NCI-H2227 treated with DMSO at 0.1 percent for 48 hours (cell line): ENCODE measurements at regions not wholly inside any gene's neighbourhood (a gene's known extent, or its start where the extent isn't known, plus 50 kb on each side); places are given as distances from the start of the nearest gene placed in this dataset.
"Not testable (repeated sequence)": the region's sequence is repeated elsewhere in the genome, so short reads cannot be mapped to it uniquely, and the experiment has no call there.

Experiments
- DNase-seq: peaks from one replicate; lab custom pipeline; 2025; lab: John Stamatoyannopoulos, UW

- DNase-seq: no peak
These were observed 1257.2 kb downstream of the UQCRFS1 start for GRCh38 chr19:27955485-27956480.

DNA sequence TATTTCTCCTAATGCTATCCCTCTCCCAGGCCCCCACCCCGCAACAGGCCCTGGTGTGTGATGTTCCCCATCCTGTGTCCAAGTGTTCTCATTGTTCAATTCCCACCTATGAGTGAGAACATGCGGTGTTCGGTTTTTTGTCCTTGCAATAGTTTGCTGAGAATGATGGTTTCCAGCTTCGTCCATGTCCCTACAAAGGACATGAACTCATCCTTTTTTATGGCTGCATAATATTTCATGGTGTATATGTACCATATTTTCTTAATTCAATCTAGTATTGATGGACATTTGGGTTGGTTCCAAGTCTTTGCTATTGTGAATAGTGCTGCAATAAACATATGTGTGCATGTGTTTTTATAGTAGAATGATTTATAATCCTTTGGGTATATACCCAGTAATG, 1270.3 kb downstream of the UQCRFS1 start:
- DNase-seq: not testable (repeated sequence)

DNA sequence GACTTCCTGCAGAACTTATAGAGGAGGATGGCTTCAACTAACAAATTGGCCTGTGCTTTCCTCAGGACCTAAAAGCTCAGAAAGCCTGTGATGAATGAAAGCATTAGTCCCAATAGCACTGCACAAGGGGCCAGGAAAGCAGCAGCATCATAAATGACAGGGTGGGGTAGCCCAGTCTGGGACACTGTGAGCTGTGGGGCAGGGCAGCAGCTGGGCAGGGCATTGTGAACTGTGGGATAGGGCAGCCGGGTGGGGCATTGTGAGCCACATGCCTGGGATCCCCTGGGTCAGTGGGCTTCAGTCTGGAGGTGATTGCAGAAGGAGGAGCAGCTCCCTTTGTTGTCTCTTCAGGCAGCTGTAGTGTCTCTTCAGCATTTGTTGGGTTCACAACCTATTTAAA, 1276.8 kb downstream of the UQCRFS1 start:
- DNase-seq: no peak

DNA sequence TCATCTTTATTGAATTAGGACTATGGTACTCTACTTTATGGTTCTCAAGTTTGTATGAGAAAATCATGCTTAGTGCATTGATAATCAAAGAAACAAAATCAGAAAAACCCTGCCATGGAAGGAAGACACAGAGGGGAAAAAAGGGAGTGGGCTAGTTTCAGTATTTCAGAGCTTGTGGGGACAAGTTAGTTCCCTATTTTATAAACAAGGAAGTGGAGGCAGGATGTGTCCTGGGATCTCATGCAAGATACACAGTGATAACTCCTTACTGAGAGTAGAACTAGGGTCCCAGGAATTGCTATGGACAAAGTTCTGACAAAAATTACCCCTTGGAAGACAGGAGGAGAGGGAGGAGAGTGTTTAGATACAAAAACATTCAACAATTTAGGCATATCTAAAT, 1277.3 kb downstream of the UQCRFS1 start:
- no peak for DNase-seq

DNA sequence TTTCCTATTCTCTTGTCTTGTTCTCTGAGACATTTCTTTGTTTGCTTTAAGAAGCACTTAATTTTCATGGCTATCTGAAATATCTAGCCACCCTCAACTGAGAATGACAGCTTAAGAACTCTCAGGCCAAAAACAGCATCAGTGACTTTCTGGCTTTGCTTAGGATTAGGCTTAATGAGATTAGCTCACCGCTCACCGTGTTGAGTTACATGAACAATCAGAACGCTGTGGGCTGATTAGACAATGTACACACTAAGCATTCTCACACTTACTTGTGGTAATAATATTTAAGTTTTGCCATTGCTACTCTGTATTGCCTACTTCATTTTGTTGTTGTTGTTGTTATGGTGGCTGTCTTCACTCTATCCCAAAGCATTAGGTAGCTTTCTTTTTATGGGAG, 1283.6 kb downstream of the UQCRFS1 start:
- no peak for DNase-seq

DNA sequence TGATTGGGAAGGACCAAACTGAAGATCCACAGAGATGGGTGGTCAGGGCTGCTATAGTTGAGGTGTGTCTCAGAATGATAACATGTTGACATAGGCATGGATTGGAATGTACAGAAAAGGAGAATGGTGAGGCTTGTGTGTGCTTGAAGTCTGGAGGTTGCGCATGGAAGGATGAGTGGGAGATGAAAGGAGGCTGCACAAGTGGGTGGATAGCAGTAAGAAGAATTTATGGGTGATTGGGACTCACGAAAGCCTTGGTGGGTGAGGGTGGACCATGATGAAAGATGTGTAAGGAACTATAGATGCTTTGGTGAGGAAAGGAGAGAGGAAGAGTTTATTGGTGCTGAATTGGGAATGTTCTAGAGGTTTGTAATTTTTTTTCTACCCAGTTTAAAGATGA, 1287.7 kb downstream of the UQCRFS1 start:
- DNase-seq: no peak

GRCh38 chr19:27922970-27923369, 1290.0 kb downstream of the UQCRFS1 start:
- no peak for DNase-seq

DNA sequence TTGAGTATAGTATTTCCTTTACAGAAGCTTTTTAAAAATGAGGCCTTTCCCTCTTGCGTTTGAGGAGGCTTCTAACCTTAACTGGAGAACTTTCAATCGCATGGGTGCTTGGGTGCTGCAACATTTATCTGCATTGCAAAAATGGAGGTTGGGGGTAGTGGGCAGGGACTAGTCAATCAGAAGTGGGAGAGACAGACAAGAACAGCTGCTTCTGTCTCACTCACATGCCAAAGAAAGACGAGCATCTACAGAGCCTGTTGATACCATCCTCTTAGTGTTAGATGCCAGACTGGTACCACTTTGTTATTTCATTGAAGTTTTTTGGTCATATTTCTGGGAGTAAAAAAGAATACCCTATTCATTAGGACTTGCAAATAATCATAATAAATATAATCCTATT, 1292.2 kb downstream of the UQCRFS1 start:
- no peak for DNase-seq

DNA sequence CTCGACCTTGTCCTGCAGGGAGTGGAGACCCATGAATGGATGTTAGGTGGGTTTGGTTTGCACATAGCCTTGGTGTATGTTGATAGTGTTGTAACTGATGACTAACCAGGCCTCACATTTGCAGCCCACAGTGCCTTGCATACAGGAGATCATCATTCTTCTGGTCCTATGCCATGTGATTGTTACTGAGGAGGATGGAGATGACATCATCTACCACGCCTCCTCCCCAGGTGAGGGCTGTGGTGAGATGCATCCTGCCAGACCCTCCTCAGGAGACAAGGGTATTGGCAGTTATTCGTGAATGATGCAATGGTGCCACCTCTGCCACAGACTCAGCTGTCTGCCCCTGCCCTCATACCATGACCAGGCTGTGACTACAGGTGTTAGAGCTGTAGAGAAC, 1294.1 kb downstream of the UQCRFS1 start:
- no peak for DNase-seq

GRCh38 chr19:27911122-27911898, 1301.6 kb downstream of the UQCRFS1 start:
- no peak for DNase-seq

GRCh38 chr19:27909861-27910260, 1303.1 kb downstream of the UQCRFS1 start:
- DNase-seq: no peak

DNA sequence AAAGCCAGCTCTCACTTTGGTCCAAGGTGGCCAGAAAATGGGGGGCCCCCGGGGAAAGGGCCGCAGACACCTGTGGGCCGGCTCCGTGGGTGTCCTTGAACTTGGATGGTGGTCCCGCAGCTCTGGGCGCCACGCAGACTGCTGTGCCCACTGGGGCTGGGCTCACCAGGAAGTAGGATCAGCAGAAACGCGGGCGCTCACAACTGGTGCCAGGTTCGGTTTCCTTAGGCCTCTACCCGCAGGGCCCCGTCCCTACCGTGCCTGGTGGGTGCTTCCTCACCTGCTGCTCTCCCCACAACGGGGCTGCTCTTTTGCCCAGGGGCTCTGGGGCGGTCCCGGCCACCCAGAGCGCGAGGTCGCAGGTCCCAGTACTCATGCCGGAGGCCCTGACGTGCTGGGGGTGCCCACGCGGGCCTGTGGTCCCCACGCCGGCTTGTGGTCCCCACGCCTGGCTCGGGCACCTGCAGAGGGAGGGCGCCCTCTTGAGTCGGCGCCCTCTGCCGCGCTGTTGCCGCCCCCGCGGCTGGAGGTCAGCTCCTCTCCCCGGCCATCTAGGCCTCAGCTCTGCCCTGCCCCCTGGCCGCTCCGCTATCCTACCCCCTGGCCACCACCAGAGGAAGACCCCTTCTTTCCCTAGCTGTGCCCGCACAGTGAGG, 1303.6 kb downstream of the UQCRFS1 start:
- DNase-seq: no peak

GRCh38 chr19:27906081-27906480, 1306.9 kb downstream of the UQCRFS1 start:
- no peak for DNase-seq

DNA sequence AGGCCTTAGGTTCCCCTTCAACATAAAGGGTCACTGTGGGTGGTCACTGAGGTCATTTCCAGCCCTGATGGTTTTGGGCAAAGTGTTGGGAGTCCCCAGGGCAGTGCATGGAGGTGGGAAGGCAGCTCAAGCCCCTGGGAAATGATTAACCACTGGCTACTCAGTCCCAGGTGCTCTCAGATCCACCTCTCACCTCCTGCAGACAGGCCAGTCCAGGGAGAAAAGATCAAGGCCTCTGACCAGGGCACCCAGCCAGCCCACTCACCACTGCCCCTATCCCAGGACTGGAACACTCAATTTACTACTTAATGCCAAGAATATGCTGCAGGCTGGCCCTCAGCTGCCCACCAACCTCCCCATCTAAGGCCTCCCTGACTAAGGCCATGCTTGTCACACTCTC, 1307.9 kb downstream of the UQCRFS1 start:
- no peak for DNase-seq

GRCh38 chr19:27901078-27901477, 1311.9 kb downstream of the UQCRFS1 start:
- DNase-seq: no peak

DNA sequence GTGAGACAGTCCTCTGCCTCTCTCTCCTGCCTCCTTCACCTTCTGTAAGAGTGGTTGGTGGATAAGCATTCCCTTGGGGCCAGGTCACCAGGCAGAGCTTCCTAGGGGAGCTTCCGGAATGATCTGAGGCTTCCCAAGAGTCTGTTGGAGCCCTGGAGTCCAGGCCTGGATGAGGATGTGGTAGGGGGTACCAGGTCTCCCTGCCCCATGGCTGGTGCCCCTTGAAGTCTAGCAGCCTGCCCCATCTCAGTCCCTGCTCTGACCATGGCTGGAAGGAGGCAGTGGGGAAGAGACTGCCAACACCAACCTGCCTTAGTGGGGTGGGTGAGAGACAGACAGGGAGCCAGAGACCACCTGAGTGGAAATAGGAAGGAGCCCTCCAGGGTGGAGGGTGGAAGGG, 1316.9 kb downstream of the UQCRFS1 start:
- DNase-seq: no peak

DNA sequence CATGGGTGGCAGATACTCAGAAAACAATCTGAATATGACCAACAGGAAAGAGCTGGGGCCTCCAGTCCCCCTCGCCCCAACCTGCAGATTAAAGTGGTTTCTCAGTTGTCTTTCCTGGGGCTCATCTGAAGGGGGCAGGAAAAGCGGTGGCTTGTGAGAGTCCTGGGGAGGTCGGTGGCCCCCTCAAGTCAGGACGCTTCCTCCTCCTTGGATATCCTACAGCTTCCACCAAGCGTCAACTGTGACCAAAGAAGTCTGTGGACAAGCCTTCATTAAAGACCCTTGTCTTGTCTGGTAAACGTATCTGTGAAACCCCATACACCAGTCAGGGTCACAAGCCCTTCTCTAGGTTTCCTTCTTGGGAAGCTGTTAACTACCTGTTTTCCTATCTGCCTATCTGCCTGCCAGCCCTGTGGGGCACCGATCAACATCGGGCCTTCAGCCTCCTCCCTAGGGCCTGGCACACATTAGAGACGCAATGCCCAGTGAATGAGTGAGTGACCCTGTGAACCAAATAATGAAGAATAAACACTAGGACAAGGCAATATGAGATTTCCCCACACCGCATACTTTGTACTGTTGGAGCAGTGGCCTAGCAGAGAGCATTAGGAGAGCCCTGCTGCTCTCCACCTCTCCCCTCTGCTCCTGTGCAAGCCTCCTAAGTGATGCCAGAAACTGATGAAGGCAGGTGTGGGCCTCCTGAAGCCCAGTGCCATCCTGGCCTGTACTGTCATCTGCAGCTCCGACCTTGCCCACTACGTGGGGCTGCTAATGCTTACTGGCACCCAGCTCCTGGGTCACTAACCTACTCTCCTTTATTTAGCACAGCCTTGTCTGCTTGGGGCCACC, 1317.8 kb downstream of the UQCRFS1 start:
- DNase-seq: no peak

GRCh38 chr19:27892500-27892899, 1320.5 kb downstream of the UQCRFS1 start:
- DNase-seq: no peak

DNA sequence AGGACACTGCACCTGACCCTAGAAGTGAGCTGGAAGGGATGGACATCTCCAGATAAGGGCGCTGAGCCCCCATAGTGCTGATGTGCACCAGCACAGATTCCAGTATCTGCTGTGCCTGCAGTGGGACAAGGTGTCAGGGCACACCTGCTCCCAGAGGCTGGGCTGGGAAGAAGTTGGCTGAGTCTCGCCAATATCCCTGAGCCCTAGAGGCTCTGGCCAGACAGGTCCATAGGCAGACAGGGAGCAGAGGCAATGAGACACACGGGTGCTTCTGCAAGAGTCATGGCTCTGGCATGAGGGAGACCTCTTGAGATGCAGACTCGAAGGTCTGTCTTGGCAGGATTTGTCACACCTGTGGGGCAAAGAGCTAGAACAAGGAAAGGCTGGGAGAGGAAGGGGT, 1321.5 kb downstream of the UQCRFS1 start:
- DNase-seq: no peak

GRCh38 chr19:27890696-27891095, 1322.3 kb downstream of the UQCRFS1 start:
- DNase-seq: no peak

DNA sequence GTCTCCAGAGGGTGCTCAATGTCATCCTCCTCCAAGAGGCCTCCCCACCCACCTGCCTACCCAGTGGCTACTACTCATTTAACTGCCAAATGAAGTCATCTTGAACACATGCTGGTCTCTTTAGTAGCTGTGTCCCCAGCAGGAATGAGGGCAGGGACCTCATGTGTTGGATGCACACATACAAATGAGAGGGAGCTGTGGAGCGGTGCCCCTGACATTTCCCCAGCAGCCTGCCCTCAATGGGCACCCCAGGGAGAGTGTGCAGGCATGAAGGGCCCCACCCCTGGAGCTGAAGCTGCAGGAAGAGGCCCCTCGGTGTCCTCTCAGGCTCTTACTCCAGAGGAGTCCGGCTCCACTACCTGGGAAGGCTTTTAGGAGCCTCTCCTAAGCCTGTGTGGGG, 1322.7 kb downstream of the UQCRFS1 start:
- DNase-seq: no peak

DNA sequence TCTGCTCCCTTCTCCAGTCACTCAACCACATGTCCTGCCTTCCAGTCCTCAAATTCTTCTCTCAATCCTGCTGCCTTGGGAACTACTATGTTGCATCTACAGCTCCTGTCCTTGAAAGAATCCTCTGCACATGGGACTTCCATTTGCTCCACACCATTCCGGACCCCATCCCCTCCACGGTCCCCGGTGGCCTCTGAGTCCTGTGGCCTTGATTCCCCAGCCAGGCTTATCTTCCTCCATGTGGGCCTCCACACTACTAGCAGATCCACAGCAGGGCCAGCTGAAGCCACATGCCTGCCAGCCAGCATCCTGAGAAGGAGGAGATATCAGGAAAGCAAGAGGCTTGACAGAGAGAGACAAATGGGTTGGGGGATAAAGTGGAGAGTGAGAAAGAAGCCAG, 1323.8 kb downstream of the UQCRFS1 start:
- DNase-seq: no peak
